ENCODE measurements at regions not wholly inside any gene's neighbourhood (a gene's known extent, or its start where the extent isn't known, plus 50 kb on each side); places are given as distances from the start of the nearest gene placed in this dataset.

- TF ChIP-seq, protein P1, sequence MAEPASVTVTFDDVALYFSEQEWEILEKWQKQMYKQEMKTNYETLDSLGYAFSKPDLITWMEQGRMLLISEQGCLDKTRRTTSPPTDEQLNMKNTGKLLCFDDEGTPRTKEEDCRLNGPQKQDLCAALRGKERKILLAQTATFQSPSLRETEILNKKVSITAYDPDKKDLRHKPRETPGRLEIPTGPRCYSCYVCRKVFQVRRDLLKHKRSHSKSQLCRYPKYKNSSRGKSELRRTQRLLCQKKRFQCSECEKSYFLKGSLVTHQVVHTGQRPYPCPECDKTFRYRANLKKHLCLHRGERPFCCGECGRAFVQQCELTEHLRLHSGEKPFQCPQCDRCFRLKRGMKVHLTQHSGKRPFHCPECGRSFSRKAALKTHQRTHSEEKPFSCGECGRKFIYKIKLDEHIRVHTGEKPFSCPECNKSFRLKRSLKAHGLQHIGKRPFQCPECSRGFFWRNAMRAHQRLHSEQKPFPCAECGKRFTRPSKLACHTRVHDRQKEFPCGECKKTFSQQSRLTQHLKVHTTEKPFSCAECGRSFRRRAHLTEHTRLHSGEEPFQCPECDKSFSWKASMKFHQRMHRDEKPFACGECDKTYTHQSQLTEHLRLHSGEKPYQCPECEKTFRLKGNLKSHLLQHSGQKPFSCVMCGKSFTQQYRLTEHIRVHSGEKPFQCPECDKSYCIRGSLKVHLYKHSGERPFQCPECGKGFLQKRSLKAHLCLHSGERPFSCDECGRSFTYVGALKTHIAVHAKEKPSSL (CRISPR knock-in tag; conservative IDR thresholded peaks at IDR 0.05), result no peak
- TF ChIP-seq ZBTB43 (CRISPR knock-in tag; IDR thresholded peaks at IDR 0.05) (no peak), NR2C2 (CRISPR knock-in tag; IDR thresholded peaks at IDR 0.05) (no peak), ESRRA (CRISPR knock-in tag; IDR thresholded peaks at IDR 0.05; ENCODE audit: borderline replicate concordance) (no peak), ZNF263 (CRISPR knock-in tag; IDR thresholded peaks at IDR 0.05; ENCODE audit: low read depth) (no peak), JAZF1 (CRISPR knock-in tag; IDR thresholded peaks at IDR 0.05) (no peak), NR1H2 (CRISPR knock-in tag; IDR thresholded peaks at IDR 0.05) (no peak), USF1 (CRISPR knock-in tag; IDR thresholded peaks at IDR 0.05) (no peak), SMAD4 (CRISPR knock-in tag; IDR thresholded peaks at IDR 0.05) (no peak)
- TF ChIP-seq, protein P2, sequence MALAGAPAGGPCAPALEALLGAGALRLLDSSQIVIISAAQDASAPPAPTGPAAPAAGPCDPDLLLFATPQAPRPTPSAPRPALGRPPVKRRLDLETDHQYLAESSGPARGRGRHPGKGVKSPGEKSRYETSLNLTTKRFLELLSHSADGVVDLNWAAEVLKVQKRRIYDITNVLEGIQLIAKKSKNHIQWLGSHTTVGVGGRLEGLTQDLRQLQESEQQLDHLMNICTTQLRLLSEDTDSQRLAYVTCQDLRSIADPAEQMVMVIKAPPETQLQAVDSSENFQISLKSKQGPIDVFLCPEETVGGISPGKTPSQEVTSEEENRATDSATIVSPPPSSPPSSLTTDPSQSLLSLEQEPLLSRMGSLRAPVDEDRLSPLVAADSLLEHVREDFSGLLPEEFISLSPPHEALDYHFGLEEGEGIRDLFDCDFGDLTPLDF (CRISPR knock-in tag; IDR thresholded peaks at IDR 0.05), result no peak
- TF ChIP-seq, protein P3, sequence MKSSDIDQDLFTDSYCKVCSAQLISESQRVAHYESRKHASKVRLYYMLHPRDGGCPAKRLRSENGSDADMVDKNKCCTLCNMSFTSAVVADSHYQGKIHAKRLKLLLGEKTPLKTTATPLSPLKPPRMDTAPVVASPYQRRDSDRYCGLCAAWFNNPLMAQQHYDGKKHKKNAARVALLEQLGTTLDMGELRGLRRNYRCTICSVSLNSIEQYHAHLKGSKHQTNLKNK (CRISPR knock-in tag; IDR thresholded peaks at IDR 0.05), result no peak
Observed at GRCh38 chr2:195425328-195425727, 231.7 kb upstream of the SLC39A10 start (continued).

- CTCF ChIA-PET, result no interaction called here
- DNase-seq (ENCODE audit: low spot score), result no peak
- no peak overlapping the region for H3K4me3 Mint-ChIP-seq
- no peak for TF ChIP-seq JAZF1 (CRISPR knock-in tag; IDR thresholded peaks at IDR 0.05)
- TF ChIP-seq MYBL2 (CRISPR knock-in tag; IDR thresholded peaks at IDR 0.05), result no peak
- no peak for TF ChIP-seq ZNF317 (CRISPR knock-in tag; IDR thresholded peaks at IDR 0.05; ENCODE audit: borderline replicate concordance, low read depth)
- TF ChIP-seq FOXK1 (CRISPR knock-in tag; IDR thresholded peaks at IDR 0.05), result no peak
- no peak overlapping the region for H3K27ac Mint-ChIP-seq
- H3K4me1 Mint-ChIP-seq, result peaks cover under 1% of the 10 kb centered on the region; the same call in 1 of the 2 replicates
- no peaks in the 10 kb centered on the region for H3K36me3 Mint-ChIP-seq
- no peaks in the 10 kb centered on the region for H3K27me3 Mint-ChIP-seq (ENCODE audit: low read depth)
- H3K9me3 Mint-ChIP-seq, result no peaks in the 10 kb centered on the region
- POLR2A ChIA-PET, result no interaction called here
- ATAC-seq, result no peak
Observed at GRCh38 chr2:195419033-195419432, 238.0 kb upstream of the SLC39A10 start.

DNA sequence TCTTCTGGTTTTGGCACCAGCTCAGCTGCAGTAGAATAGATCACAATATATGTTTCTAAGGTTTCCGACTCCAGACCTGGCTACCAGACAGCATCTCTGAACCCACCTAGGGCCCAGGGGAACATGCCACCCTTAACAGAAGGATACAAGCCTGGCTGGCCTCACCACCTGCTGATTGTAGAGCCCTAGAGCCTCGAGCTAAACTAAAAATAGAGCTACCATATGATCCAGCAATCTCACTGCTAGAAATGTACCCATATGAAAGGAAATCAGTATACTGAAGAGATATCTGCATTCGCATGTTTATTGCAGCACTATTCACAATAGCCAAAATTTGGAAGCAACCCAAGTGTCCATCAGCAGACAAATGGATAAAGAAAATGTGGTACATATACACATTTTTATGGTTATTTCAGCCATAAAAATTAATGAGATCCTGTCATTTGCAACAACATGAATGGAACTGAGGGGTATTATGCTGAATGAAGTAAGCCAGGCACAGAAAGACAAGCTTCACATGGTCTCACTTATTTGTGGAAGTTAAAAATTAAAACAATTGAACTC, 242.4 kb upstream of the SLC39A10 start:
- CTCF ChIA-PET, result no interaction called here
- no peak for TF ChIP-seq IRF2 (CRISPR knock-in tag; IDR thresholded peaks at IDR 0.05; ENCODE audit: borderline replicate concordance, low read depth)
- no peak for TF ChIP-seq PRDM15 (CRISPR knock-in tag; IDR thresholded peaks at IDR 0.05)
- no peak for TF ChIP-seq NR1H2 (CRISPR knock-in tag; IDR thresholded peaks at IDR 0.05)
- TF ChIP-seq PREB (CRISPR knock-in tag; IDR thresholded peaks at IDR 0.05; ENCODE audit: borderline replicate concordance), result no peak
- no peak for TF ChIP-seq NFYB (CRISPR knock-in tag; conservative IDR thresholded peaks at IDR 0.05; ENCODE audit: low read depth)
- no peak for TF ChIP-seq CBFB (CRISPR knock-in tag; IDR thresholded peaks at IDR 0.05; ENCODE audit: low read depth)
- no peak for TF ChIP-seq E2F4 (CRISPR knock-in tag; IDR thresholded peaks at IDR 0.05; ENCODE audit: borderline replicate concordance, low read depth)
- TF ChIP-seq SMAD4 (CRISPR knock-in tag; IDR thresholded peaks at IDR 0.05), result no peak
- no peak for TF ChIP-seq NR2C2 (CRISPR knock-in tag; IDR thresholded peaks at IDR 0.05)
- TF ChIP-seq MYBL2 (CRISPR knock-in tag; IDR thresholded peaks at IDR 0.05), result no peak
- TF ChIP-seq OVOL2 (CRISPR knock-in tag; IDR thresholded peaks at IDR 0.05; ENCODE audit: borderline replicate concordance), result no peak

More for the DNA sequence above, 242.4 kb upstream of the SLC39A10 start:
- peaks cover 26% of the 10 kb centered on the region for H3K4me1 Mint-ChIP-seq
- H3K4me3 Mint-ChIP-seq, result no peak overlapping the region
- H3K36me3 Mint-ChIP-seq, result no peaks in the 10 kb centered on the region
- POLR2A ChIA-PET, result interaction anchor here (1.9 kb wide), 1 partner anchor 9 kb away, joined by 4 read pairs; no protein-coding TSS in a partner anchor
- H3K9me3 Mint-ChIP-seq, result no peaks in the 10 kb centered on the region
- no peak overlapping the region for H3K27ac Mint-ChIP-seq
- no peaks in the 10 kb centered on the region for H3K27me3 Mint-ChIP-seq (ENCODE audit: low read depth)
- ATAC-seq (no peak), DNase-seq (ENCODE audit: low spot score) (no peak)

Data from WTC11 (cell line).